ENCODE measurements at regions not wholly inside any gene's neighbourhood (a gene's known extent, or its start where the extent isn't known, plus 50 kb on each side); places are given as distances from the start of the nearest gene placed in this dataset.
A peak's percentile ranks its signal among the peaks of the same experiment; 100 is the strongest.

DNA sequence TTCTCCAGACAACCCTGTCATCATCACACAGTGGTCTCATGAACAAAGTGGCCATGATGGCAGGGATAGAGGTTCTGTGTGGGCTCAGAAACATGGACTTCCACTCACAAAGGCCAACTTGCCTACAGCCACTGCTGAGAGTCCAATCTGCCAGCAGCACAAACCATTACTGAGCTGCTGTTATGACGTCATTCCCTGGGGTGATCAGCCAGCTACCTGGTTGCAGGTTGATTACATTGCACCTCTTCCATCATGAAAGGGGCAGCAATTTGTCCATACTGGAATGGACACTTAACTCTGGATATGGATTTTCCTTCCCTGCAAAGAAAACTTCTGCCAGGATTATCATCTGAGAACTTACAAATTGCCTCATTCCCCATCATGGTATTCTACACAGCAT, 1275.9 kb downstream of the TYW1 start:
- CTCF ChIA-PET (ENCODE audit: partially characterized antibody): interaction anchor here (1.3 kb wide), 1 partner anchor 22 kb away, joined by 3 read pairs; no protein-coding TSS in a partner anchor
- Histone ChIP-seq H3K79me2 (ENCODE audit: control insufficient read depth in 1 of 2, insufficient read depth in 2 of 2, low read length in 2 of 2) (no peaks in the 10 kb centered on the region), H3K27me3 (replicated peaks in 1 of 4; ENCODE audit: control insufficient read depth in 3 of 4, extremely low read depth in 1 of 4, insufficient read depth in 3 of 4, low read length in 3 of 4) (no peaks in the 10 kb centered on the region), H3K56ac (replicated peaks; ENCODE audit: insufficient read length, low read depth, low read length) (no peak overlapping the region), H2AFZ (ENCODE audit: low read length) (no peak overlapping the region), H3K9me3 (ENCODE audit: insufficient read depth in 2 of 2, low read depth in 1 of 2, low read length in 1 of 2) (no peaks in the 10 kb centered on the region), H4K20me1 (replicated peaks in 1 of 2; ENCODE audit: control insufficient read depth in 1 of 2, insufficient read depth in 2 of 2, low read length in 2 of 2) (no peaks in the 10 kb centered on the region), H2AK5ac (ENCODE audit: low read depth, low read length) (no peak overlapping the region), H4K91ac (replicated peaks; ENCODE audit: insufficient read length, low read length) (no peak overlapping the region), H3K23me2 (ENCODE audit: low read depth, low read length) (no peaks in the 10 kb centered on the region), H3K4ac (replicated peaks; ENCODE audit: insufficient read length, low read depth, low read length) (peak overlapping the region; percentile 74), H2BK20ac (ENCODE audit: low read length) (no peak overlapping the region; the same call in 1 of the 2 replicates), H2BK12ac (ENCODE audit: low read depth, low read length) (no peak overlapping the region), H4K5ac (ENCODE audit: insufficient read length, low read depth, low read length) (no peak overlapping the region), H4K8ac (ENCODE audit: extremely low read depth, insufficient read depth, low read length) (no peak overlapping the region), H3K36me3 (ENCODE audit: control insufficient read depth in 2 of 4, insufficient read depth in 4 of 4, low read length in 3 of 4) (no peaks in the 10 kb centered on the region), H3K9ac (replicated peaks in 1 of 4; ENCODE audit: extremely low read depth in 1 of 4, low read depth in 3 of 4, low read length in 3 of 4) (no peak overlapping the region), H2BK15ac (ENCODE audit: low read length) (no peak overlapping the region), H3K27ac (ENCODE audit: low read depth, low read length) (no peak overlapping the region), H2BK5ac (ENCODE audit: low read depth, low read length) (no peak overlapping the region), H3K23ac (ENCODE audit: insufficient read length) (no peak overlapping the region), H3K14ac (ENCODE audit: insufficient read length) (no peak overlapping the region), H3K79me1 (ENCODE audit: low read depth, low read length) (no peaks in the 10 kb centered on the region), H3K4me1 (replicated peaks in 1 of 4; ENCODE audit: control insufficient read depth in 3 of 4, insufficient read depth in 4 of 4, low read length in 3 of 4) (peaks cover 0 to 9% (median 2%) of the 10 kb centered on the region in 4 experiments; a peak in 2 of 7 replicates), H3K4me2 (ENCODE audit: insufficient read depth in 1 of 2, low read depth in 2 of 2, low read length in 2 of 2) (no peak overlapping the region), H3K18ac (ENCODE audit: extremely low read depth, low read length) (no peak overlapping the region), H2BK120ac (replicated peaks; ENCODE audit: low read depth, low read length) (no peak overlapping the region), H3K4me3 (ENCODE audit: extremely low read depth in 1 of 4, insufficient read depth in 2 of 4, low read depth in 3 of 4, low read length in 4 of 4) (no peak overlapping the region)
- POLR2A ChIA-PET (ENCODE audit: partially characterized antibody): no interaction called here
- DNase-seq (ENCODE audit: low read depth in 1 of 2, low spot score in 2 of 2) (no peak), FAIRE-seq (no peak)
- WGBS, 2 experiments (ENCODE audit: extremely low coverage in 1 of 2, insufficient coverage in 1 of 2, insufficient read length in 1 of 2, insufficient replicate concordance in 2 of 2, low coverage in 1 of 2, low lambda C conversion rate in 2 of 2, missing lambda C conversion rate in 1 of 2): 89% methylated on average over 1 of the region's 1 CpG; no CpG with 5 or more reads in 1 of the 2 experiments
- no peak for TF ChIP-seq SIX5 (IDR thresholded peaks at IDR 0.05; ENCODE audit: low read depth, low read length)
- no peak for TF ChIP-seq CREB1 (IDR thresholded peaks at IDR 0.05)
- TF ChIP-seq GABPA (IDR thresholded peaks at IDR 0.05; ENCODE audit: borderline replicate concordance, insufficient read depth, low read length): no peak
- TF ChIP-seq SUZ12 (IDR thresholded peaks at IDR 0.05; ENCODE audit: low read length): no peak
- no peak for TF ChIP-seq GTF2F1 (IDR thresholded peaks at IDR 0.05; ENCODE audit: borderline replicate concordance, low read depth, low read length)
- no peak for TF ChIP-seq CBX5 (IDR thresholded peaks at IDR 0.05; ENCODE audit: low read depth, low read length)
- no peak for TF ChIP-seq SIRT6 (IDR thresholded peaks at IDR 0.05; ENCODE audit: low read length)
- TF ChIP-seq TEAD4 (IDR thresholded peaks at IDR 0.05; ENCODE audit: low read depth, low read length): no peak
- TF ChIP-seq, protein P1, sequence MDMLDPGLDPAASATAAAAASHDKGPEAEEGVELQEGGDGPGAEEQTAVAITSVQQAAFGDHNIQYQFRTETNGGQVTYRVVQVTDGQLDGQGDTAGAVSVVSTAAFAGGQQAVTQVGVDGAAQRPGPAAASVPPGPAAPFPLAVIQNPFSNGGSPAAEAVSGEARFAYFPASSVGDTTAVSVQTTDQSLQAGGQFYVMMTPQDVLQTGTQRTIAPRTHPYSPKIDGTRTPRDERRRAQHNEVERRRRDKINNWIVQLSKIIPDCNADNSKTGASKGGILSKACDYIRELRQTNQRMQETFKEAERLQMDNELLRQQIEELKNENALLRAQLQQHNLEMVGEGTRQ (IDR thresholded peaks at IDR 0.05; ENCODE audit: low read length): no peak
- no peak for TF ChIP-seq HDAC6 (IDR thresholded peaks at IDR 0.05; ENCODE audit: low read depth, low read length)
- TF ChIP-seq, protein P2, sequence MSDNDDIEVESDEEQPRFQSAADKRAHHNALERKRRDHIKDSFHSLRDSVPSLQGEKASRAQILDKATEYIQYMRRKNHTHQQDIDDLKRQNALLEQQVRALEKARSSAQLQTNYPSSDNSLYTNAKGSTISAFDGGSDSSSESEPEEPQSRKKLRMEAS (IDR thresholded peaks at IDR 0.05): no peak
- TF ChIP-seq, protein P3, sequence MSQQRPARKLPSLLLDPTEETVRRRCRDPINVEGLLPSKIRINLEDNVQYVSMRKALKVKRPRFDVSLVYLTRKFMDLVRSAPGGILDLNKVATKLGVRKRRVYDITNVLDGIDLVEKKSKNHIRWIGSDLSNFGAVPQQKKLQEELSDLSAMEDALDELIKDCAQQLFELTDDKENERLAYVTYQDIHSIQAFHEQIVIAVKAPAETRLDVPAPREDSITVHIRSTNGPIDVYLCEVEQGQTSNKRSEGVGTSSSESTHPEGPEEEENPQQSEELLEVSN (IDR thresholded peaks at IDR 0.05): no peak
- TF ChIP-seq SRF (IDR thresholded peaks at IDR 0.05; ENCODE audit: low read depth, low read length): no peak
- no peak for TF ChIP-seq SP4 (IDR thresholded peaks at IDR 0.05; ENCODE audit: low read length)

Data from H1 (cell line).